HG03039 (cell line): ENCODE measurements at regions not wholly inside any gene's neighbourhood (a gene's known extent, or its start where the extent isn't known, plus 50 kb on each side); places are given as distances from the start of the nearest gene placed in this dataset.
"Not testable (repeated sequence)": the region's sequence is repeated elsewhere in the genome, so short reads cannot be mapped to it uniquely, and the experiment has no call there.

ENCODE experiments used
- ATAC-seq: cut with Tn5 transposase; IDR thresholded peaks from one replicate; pipeline ENCODE4 v1.9.1; 2021; ENCODE audit warnings: mild to moderate bottlenecking, moderate library complexity; ENCODE audit not compliant: unreplicated experiment

GRCh38 chr11:37957717-37958116, 1359.7 kb upstream of the RAG2 start:
- no peak for ATAC-seq

GRCh38 chr11:37951996-37952395, 1354.0 kb upstream of the RAG2 start:
- no peak for ATAC-seq

DNA sequence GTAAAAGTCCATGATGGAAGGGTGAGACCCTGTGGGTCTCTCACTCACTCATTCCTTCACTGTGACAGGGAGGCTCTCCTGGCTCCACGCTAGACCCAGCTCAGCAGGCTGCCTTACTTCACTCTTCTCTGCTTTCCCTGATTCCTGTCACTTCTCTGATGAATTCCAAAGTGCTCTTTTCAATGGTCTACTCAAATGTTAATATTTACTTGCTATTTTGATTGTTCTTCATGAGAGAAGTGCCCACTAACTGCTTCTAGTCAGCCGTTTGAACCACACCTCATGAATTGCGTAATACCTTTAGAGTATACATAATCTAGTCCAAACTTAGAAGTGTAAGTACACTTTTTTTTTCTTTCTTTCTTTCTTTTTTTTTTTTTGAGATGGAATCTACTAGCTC, 1350.2 kb upstream of the RAG2 start:
- no peak for ATAC-seq

- ATAC-seq = no peak
Measured at GRCh38 chr11:37947821-37948220, 1349.8 kb upstream of the RAG2 start.

- ATAC-seq = no peak
Measured at GRCh38 chr11:37946155-37946766, 1348.2 kb upstream of the RAG2 start.

- no peak for ATAC-seq
Measured at GRCh38 chr11:37942081-37942480, 1344.0 kb upstream of the RAG2 start.

GRCh38 chr11:37929100-37929653, 1331.1 kb upstream of the RAG2 start:
- no peak for ATAC-seq

GRCh38 chr11:37926772-37927171, 1328.7 kb upstream of the RAG2 start:
- ATAC-seq = no peak

GRCh38 chr11:37916331-37916730, 1318.3 kb upstream of the RAG2 start:
- ATAC-seq = no peak

GRCh38 chr11:37914859-37915258, 1316.8 kb upstream of the RAG2 start:
- ATAC-seq = no peak

GRCh38 chr11:37908219-37908548, 1310.1 kb upstream of the RAG2 start:
- no peak for ATAC-seq

GRCh38 chr11:37907436-37908218, 1309.6 kb upstream of the RAG2 start:
- no peak for ATAC-seq

DNA sequence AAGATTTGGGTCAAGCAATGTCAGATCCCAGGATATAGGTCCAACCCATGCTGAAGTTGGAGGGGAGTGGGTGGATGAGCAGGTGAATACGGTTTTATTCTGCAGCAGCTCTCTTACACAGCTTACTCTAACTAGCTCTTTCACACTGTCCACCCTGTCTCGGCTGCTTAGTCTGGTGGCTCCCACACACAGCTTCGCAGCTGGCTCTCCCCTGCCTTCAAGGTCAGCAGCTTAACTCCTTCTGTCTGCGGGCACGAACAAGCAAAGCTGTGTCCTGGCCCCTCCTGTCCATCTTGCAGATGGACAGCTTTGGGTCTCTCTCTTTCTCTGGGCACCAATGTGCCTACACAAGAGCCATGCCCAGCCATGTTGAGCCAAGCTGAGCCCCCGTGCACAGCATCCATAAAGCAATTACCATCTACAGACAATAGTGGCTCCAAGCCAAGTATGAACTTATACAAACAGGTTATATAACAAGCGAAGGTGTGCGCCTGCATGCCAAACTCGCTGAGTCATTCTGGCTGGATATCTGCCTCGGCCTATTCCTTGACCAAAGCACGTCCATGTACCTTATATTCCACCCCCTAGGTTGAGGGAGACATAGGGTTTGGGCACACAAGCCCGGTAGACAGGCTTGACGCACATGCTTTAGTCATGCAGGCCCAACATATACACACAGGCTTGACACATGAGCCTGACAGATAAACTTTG, 1307.8 kb upstream of the RAG2 start:
- ATAC-seq = no peak

- ATAC-seq = no peak
Measured at GRCh38 chr11:37896016-37896415, 1298.0 kb upstream of the RAG2 start.

DNA sequence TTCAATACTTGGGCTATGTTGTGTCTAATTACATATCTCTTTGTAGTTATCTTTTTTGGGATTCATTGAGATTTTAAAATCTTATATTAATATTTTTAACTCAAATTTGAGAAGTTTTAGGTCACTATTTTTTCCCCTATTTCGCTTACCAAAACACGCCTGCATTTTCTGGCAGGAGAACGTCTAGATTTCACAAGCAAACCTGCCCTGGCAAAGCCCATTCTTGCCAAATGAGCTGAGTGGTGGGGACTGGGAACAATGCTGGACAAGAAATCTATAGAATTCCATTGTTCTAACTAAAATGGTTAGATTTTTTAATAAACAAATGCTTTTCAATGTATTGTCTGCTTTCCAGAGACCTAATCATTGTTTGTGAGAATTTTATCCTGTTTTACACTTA, 1283.7 kb upstream of the RAG2 start:
- ATAC-seq = no peak

DNA sequence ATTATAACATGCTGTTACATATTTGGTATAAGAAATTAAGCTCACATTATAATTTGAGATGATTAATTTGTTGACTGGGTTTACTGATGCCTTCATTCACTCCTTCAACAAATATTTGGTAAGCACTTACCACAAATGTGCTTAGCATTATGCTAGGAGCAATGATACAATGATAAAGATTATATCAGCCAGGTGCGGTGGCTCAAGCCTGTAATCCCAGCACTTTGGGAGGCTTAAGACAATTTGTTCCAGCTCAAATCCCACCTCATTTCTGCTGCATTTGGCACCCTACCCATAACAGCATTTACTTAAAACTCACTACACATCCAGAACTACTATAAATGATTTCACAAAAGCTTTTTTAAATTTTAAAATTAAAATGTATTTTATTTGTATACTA, 1263.6 kb upstream of the RAG2 start:
- ATAC-seq = no peak

GRCh38 chr11:37858806-37859537, 1260.9 kb upstream of the RAG2 start:
- ATAC-seq = not testable (repeated sequence)

- no peak for ATAC-seq
Measured at GRCh38 chr11:37858398-37858797, 1260.4 kb upstream of the RAG2 start.

- no peak for ATAC-seq
Measured at GRCh38 chr11:37857726-37858125, 1259.7 kb upstream of the RAG2 start.

DNA sequence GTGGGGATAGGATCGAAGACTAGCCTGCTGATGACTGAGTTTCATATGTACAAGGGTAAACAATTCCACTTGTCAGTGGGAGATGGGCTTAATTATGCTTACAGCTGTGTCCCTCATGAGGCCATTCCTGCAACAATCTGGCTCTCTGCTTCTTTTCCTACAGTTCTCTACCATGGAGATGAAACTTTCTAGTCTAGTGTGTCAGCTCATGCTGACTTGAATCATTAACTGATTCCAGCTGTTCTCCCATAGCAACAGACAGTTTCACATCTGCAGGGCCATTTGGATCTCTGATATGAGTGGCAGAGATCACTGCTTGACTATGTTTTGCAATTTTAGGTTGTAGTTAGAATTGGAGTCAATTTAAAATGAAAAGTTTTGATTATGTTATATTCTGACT, 1251.7 kb upstream of the RAG2 start:
- ATAC-seq = no peak

GRCh38 chr11:37843603-37844002, 1245.6 kb upstream of the RAG2 start:
- no peak for ATAC-seq
